Liver (tissue), 3 donors: ENCODE measurements at regions not wholly inside any gene's neighbourhood (a gene's known extent, or its start where the extent isn't known, plus 50 kb on each side); places are given as distances from the start of the nearest gene placed in this dataset.

Experiments
- JUND ChIP-seq, 2 donors: IDR thresholded peaks; 2 replicates each; pipeline ENCODE4 v1.6.1; 2016; ENCODE audit warnings: antibody characterized with exemption in 2 of 2
- TF ChIP-seq, protein P1 (sequence below): fragments of 150-350 bp; IDR thresholded peaks from 2 replicates; pipeline ENCODE4 v1.5.1; 2017; ENCODE audit warnings: improper control_type of control experiment, low read depth, low read length; ENCODE audit not compliant: missing input control
- donor health status: healthy.
- donor health status: healthy.

DNA sequence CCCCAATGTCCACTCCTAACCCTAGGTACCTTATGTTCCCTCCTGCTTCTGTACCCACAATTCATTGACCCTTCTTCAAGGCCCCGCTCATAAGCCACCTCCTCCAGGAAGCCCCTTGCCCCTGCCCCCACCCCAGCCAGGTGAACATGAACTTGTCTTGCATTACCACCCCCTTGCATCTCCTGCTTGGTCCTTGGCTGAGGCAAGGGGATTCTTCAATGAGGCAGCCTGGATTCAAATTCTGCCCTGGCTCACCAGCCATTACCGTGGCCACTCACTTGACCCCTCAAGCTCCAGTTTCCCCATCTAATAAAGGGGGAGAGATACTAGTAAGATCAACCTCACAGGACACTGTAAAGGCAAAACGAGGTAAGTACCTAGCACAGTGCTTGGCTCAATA, 193.1 kb downstream of the DICER1 start:
- TF ChIP-seq, protein P1, sequence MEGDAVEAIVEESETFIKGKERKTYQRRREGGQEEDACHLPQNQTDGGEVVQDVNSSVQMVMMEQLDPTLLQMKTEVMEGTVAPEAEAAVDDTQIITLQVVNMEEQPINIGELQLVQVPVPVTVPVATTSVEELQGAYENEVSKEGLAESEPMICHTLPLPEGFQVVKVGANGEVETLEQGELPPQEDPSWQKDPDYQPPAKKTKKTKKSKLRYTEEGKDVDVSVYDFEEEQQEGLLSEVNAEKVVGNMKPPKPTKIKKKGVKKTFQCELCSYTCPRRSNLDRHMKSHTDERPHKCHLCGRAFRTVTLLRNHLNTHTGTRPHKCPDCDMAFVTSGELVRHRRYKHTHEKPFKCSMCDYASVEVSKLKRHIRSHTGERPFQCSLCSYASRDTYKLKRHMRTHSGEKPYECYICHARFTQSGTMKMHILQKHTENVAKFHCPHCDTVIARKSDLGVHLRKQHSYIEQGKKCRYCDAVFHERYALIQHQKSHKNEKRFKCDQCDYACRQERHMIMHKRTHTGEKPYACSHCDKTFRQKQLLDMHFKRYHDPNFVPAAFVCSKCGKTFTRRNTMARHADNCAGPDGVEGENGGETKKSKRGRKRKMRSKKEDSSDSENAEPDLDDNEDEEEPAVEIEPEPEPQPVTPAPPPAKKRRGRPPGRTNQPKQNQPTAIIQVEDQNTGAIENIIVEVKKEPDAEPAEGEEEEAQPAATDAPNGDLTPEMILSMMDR: no peak
- no peak for TF ChIP-seq JUND (IDR thresholded peaks at IDR 0.05)
